NT2/D1 (cell line): ENCODE measurements at regions not wholly inside any gene's neighbourhood (a gene's known extent, or its start where the extent isn't known, plus 50 kb on each side); places are given as distances from the start of the nearest gene placed in this dataset.

ENCODE experiments used
- YY1 ChIP-seq: IDR thresholded peaks from 2 replicates; pipeline ENCODE4 v1.6.1; 2011; ENCODE audit not compliant: insufficient read length, insufficient read depth
- ZNF274 ChIP-seq: IDR thresholded peaks from 2 replicates; pipeline ENCODE4 v1.6.1; 2011; ENCODE audit warnings: mild to moderate bottlenecking, low read depth, low read length

DNA sequence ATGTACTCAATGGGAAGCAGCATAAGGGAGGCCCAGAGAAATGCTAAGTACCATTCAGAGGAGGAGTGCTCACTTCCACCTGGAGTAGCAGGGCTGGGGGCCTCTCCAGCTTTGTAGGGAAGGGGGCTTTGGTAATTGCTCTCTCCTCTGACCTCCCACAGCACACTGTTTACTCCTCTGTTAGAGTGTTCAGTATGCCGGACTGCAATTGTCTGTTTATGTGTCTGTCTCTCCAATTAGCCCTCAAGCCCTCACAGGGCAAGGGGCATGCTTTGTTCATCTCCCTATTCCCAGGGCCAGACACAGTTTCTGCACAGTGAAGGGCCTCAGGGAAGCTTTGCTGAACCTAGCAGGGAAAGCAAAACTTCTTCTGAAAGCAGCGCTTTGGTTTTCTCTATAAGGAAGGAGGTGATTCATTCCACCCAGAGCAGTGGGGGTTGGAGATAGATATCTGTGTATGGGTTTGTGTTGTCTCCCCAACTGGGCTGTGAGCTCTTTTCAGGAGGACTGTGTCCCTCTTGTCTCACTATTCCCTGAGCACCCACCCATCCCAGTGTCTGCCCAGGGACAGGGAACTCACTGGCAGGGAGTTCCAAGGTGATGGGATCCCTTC is 50.0 kb upstream of the VMA21 start:
- no peak for TF ChIP-seq ZNF274
- no peak for TF ChIP-seq YY1
